HCT116 (cell line): ENCODE measurements at regions not wholly inside any gene's neighbourhood (a gene's known extent, or its start where the extent isn't known, plus 50 kb on each side); places are given as distances from the start of the nearest gene placed in this dataset.

Experiments used
- ATAC-seq: fragments of 200-7000 bp; cut with Tn5 transposase; 2 replicates; pipeline ENCODE4 v1.9.1; 2020; ENCODE audit warnings: mild to moderate bottlenecking, moderate library complexity
- BruUV-seq: library from RNA; stranded (reverse); fragments of 400-500 nt; replicated peaks from 2 replicates; lab custom pipeline; 2021; lab: Mats Ljungman, UMichigan
- CTCF ChIA-PET: fragments of 300-600 bp; sonication (Branson Sonifier 250); formaldehyde crosslinking; loops from one replicate; lab custom pipeline; 2021; ENCODE audit warnings: antibody characterized with exemption; lab: Charles Lee
- POLR2A ChIA-PET: fragments of 300-600, 350-600 bp; sonication (Branson Sonifier 250); formaldehyde crosslinking; loops from one replicate; lab custom pipeline; 2021; ENCODE audit warnings: antibody characterized with exemption; lab: Charles Lee
- RAD21 ChIA-PET, 2 experiments: fragments of 300-600 bp; sonication (Branson Sonifier 250); formaldehyde crosslinking; loops; one replicate each; lab custom pipeline; 2023; ENCODE audit warnings: low total read pairs in 2 of 2; ENCODE audit not compliant: uncharacterized antibody in 2 of 2, unreplicated experiment in 2 of 2, low non-redundant PET in 1 of 2; lab: Charles Lee
- DNase-seq: peaks from one replicate; pipeline ENCODE4 v3.0.0-alpha.2; 2010; ENCODE audit warnings: low read depth, low spot score
- H2AFZ ChIP-seq: fragments of 200-600 bp; shearing (Covaris generic), sonication (generic); 2 replicates; pipeline ENCODE4 v1.6.1; 2017; ENCODE audit warnings: low read depth, mixed run types, mixed read lengths, antibody characterized with exemption, low read length; ENCODE audit not compliant: poor library complexity, severe bottlenecking
- H3K27ac ChIP-seq: 2 replicates; pipeline ENCODE4 v1.5.1; 2012; ENCODE audit warnings: low read depth, low read length
- H3K27me3 ChIP-seq: fragments of 200-600 bp; sonication (generic); 2 replicates; pipeline ENCODE4 v1.6.1; 2016; ENCODE audit warnings: mixed run types, low read length, mixed read lengths; ENCODE audit not compliant: insufficient read depth
- H3K36me3 ChIP-seq, 2 experiments: fragments of 200-500 bp in 1 of 2; fragments of 200-600 bp in 1 of 2; sonication (Bioruptor generic) in 1 of 2; sonication (generic) in 1 of 2; 2 replicates each; pipeline versions ENCODE4 v1.5.1 to v1.6.1; 2014 to 2016; ENCODE audit warnings: low read length in 2 of 2, inconsistent platforms in 1 of 2, mixed read lengths in 1 of 2, mixed run types in 1 of 2; ENCODE audit not compliant: insufficient read depth in 2 of 2, control insufficient read depth in 1 of 2
- H3K4me1 ChIP-seq, 2 experiments: fragments of 200-600 bp in 1 of 2; sonication (generic) in 1 of 2; 2 replicates each; pipeline versions ENCODE4 v1.5.1 to v1.6.1; 2012 to 2017; ENCODE audit warnings: low read length in 2 of 2, inconsistent platforms in 1 of 2, mild to moderate bottlenecking in 1 of 2, mixed read lengths in 1 of 2, mixed run types in 1 of 2, moderate library complexity in 1 of 2; ENCODE audit not compliant: insufficient read depth in 2 of 2, control insufficient read depth in 1 of 2
- H3K4me2 ChIP-seq: fragments of 200-600 bp; sonication (generic); 2 replicates; pipeline ENCODE4 v1.6.1; 2017; ENCODE audit warnings: mixed run types, low read length, mixed read lengths
- H3K4me3 ChIP-seq, 2 experiments: fragments of 200-600 bp in 1 of 2; sonication (generic) in 1 of 2; replicated peaks in 1 of 2; 2 replicates each; pipeline ENCODE4 v1.5.1; 2011 to 2016; ENCODE audit warnings: low read length in 2 of 2, control low read depth in 1 of 2, low read depth in 1 of 2, mild to moderate bottlenecking in 1 of 2, mixed read lengths in 1 of 2, mixed run types in 1 of 2
- H3K79me2 ChIP-seq: fragments of 200-600 bp; sonication (generic); 2 replicates; pipeline ENCODE4 v1.6.1; 2017; ENCODE audit warnings: mild to moderate bottlenecking, mixed run types, low read length, moderate library complexity, mixed read lengths; ENCODE audit not compliant: insufficient read depth
- H3K9ac ChIP-seq: fragments of 200-600 bp; sonication (generic); 2 replicates; pipeline ENCODE4 v1.6.1; 2016; ENCODE audit warnings: low read length, mixed read lengths
- H3K9me2 ChIP-seq: fragments of 200-600 bp; sonication (generic), shearing (Covaris generic); 2 replicates; pipeline ENCODE4 v1.6.1; 2017; ENCODE audit warnings: mixed run types, mild to moderate bottlenecking, moderate library complexity; ENCODE audit not compliant: insufficient read depth
- H3K9me3 ChIP-seq, 2 experiments: fragments of 200-500 bp in 1 of 2; fragments of 200-600 bp in 1 of 2; sonication (Bioruptor generic) in 1 of 2; sonication (generic) in 1 of 2; 2 replicates each; pipeline ENCODE4 v1.6.1; 2014 to 2017; ENCODE audit warnings: low read length in 2 of 2, mixed read lengths in 2 of 2, inconsistent platforms in 1 of 2, low read depth in 1 of 2, mild to moderate bottlenecking in 1 of 2, mixed run types in 1 of 2, moderate library complexity in 1 of 2; ENCODE audit not compliant: control insufficient read depth in 1 of 2, insufficient read depth in 1 of 2
- H4K20me1 ChIP-seq: fragments of 200-600 bp; sonication (generic), shearing (Covaris generic); 2 replicates; pipeline ENCODE4 v1.6.1; 2017; ENCODE audit warnings: mixed run types, mild to moderate bottlenecking, moderate library complexity; ENCODE audit not compliant: insufficient read depth
- CBX3 ChIP-seq: IDR thresholded peaks from 2 replicates; pipeline ENCODE4 v1.6.1; 2012; ENCODE audit warnings: low read depth
- CEBPB ChIP-seq: IDR thresholded peaks from 2 replicates; pipeline ENCODE4 v1.6.1; 2012; ENCODE audit warnings: low read depth
- EGR1 ChIP-seq: IDR thresholded peaks from 2 replicates; pipeline ENCODE4 v1.6.1; 2012; ENCODE audit warnings: low read depth
- ELF1 ChIP-seq: IDR thresholded peaks from 2 replicates; pipeline ENCODE4 v1.6.1; 2012; ENCODE audit warnings: low read depth, borderline replicate concordance
- EZH2phosphoT487 ChIP-seq: fragments of 200-600 bp; IDR thresholded peaks from 2 replicates; pipeline ENCODE4 v1.6.1; 2018; ENCODE audit warnings: antibody characterized with exemption, borderline replicate concordance
- FOSL1 ChIP-seq: IDR thresholded peaks from 2 replicates; pipeline ENCODE4 v1.6.1; 2012; ENCODE audit warnings: low read depth
- JUND ChIP-seq: IDR thresholded peaks from 2 replicates; pipeline ENCODE4 v1.6.1; 2012
- POLR2A ChIP-seq: IDR thresholded peaks from 2 replicates; pipeline ENCODE4 v1.7.0; 2011; ENCODE audit warnings: borderline replicate concordance; ENCODE audit not compliant: insufficient read depth, insufficient read length; ENCODE audit errors: extremely low read depth
- SP1 ChIP-seq: IDR thresholded peaks from 2 replicates; pipeline ENCODE4 v1.6.1; 2012; ENCODE audit warnings: low read depth
- TCF7L2 ChIP-seq: IDR thresholded peaks from 2 replicates; pipeline ENCODE4 v1.7.0; 2011; ENCODE audit warnings: borderline replicate concordance, inconsistent platforms; ENCODE audit not compliant: insufficient read depth, insufficient read length; ENCODE audit errors: extremely low read depth
- YY1 ChIP-seq: IDR thresholded peaks from 2 replicates; pipeline ENCODE4 v1.6.1; 2011; ENCODE audit warnings: low read length, low read depth, moderate library complexity, mild to moderate bottlenecking; ENCODE audit not compliant: insufficient replicate concordance; ENCODE audit errors: extremely low read depth
- ZNF274 ChIP-seq: fragments of 200-500 bp; sonication (Bioruptor generic); IDR thresholded peaks from 2 replicates; pipeline ENCODE4 v1.6.1; 2014; ENCODE audit warnings: mild to moderate bottlenecking, low read depth, low read length, inconsistent platforms
- intact Hi-C: fragments of 100-400 bp; cut with micrococcal nuclease; formaldehyde crosslinking; loops from 2 replicates; pipeline ENCODE4 v1.10.0; 2022
- TF ChIP-seq, protein P1 (sequence below): IDR thresholded peaks from 2 replicates; pipeline ENCODE4 v1.6.1; 2011; ENCODE audit warnings: mild to moderate bottlenecking, low read length, moderate library complexity; ENCODE audit not compliant: insufficient replicate concordance; ENCODE audit errors: extremely low read depth
- TF ChIP-seq, protein P2 (sequence below): IDR thresholded peaks from 2 replicates; pipeline ENCODE4 v1.6.1; 2012
- TF ChIP-seq, protein P3 (sequence below): IDR thresholded peaks from 2 replicates; pipeline ENCODE4 v1.6.1; 2012; ENCODE audit warnings: low read depth
- TF ChIP-seq, protein P4 (sequence below), 3 experiments: fragments of 200-600 bp in 1 of 3; sonication (generic) in 1 of 3; IDR thresholded peaks in 2 of 3; conservative IDR thresholded peaks in 1 of 3; 2 replicates each; pipeline ENCODE4 v1.5.1; 2012 to 2017; ENCODE audit warnings: low read depth in 2 of 3, low read length in 2 of 3, antibody characterized with exemption in 1 of 3, borderline replicate concordance in 1 of 3, control low read depth in 1 of 3, mild to moderate bottlenecking in 1 of 3, mixed read lengths in 1 of 3, mixed run types in 1 of 3, moderate library complexity in 1 of 3; ENCODE audit not compliant: insufficient read depth in 1 of 3

DNA sequence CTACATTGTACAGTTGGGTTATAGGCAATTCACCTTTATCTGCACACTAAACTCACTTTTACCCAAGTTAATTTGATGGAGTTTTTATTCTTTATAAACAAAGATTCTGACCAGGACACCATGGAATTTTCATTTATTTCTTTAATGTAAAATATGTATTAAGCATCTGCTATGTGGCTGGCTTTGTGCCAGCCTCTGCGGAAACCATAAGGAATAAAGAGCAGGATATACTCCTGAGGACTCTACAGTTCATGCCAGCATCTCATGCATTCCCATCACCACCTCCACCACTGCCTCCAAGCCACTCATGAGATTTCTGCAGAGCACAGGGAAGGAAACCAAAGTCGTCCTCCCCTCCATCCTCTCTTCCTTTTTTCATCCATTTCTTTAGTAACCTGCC, 100.0 kb upstream of the DBX1 start:
- no TSS peak for BruUV-seq
- no peak overlapping the region for H3K9ac ChIP-seq
- no peak overlapping the region for H2AFZ ChIP-seq
- no peaks in the 10 kb centered on the region for H3K4me1 ChIP-seq
- POLR2A ChIA-PET, result no interaction called here
- ATAC-seq (no peak), DNase-seq (no peak)
- no peaks in the 10 kb centered on the region for H4K20me1 ChIP-seq
- H3K9me2 ChIP-seq, result no peaks in the 10 kb centered on the region
- CTCF ChIA-PET, result no interaction called here
- no peak overlapping the region for H3K4me2 ChIP-seq
- H3K36me3 ChIP-seq, result no peaks in the 10 kb centered on the region
- no peaks in the 10 kb centered on the region for H3K9me3 ChIP-seq
- H3K79me2 ChIP-seq, result no peaks in the 10 kb centered on the region
- peaks cover 61% of the 10 kb centered on the region for H3K27me3 ChIP-seq
- intact Hi-C loops, result no loop called here
- TF ChIP-seq, protein P1, sequence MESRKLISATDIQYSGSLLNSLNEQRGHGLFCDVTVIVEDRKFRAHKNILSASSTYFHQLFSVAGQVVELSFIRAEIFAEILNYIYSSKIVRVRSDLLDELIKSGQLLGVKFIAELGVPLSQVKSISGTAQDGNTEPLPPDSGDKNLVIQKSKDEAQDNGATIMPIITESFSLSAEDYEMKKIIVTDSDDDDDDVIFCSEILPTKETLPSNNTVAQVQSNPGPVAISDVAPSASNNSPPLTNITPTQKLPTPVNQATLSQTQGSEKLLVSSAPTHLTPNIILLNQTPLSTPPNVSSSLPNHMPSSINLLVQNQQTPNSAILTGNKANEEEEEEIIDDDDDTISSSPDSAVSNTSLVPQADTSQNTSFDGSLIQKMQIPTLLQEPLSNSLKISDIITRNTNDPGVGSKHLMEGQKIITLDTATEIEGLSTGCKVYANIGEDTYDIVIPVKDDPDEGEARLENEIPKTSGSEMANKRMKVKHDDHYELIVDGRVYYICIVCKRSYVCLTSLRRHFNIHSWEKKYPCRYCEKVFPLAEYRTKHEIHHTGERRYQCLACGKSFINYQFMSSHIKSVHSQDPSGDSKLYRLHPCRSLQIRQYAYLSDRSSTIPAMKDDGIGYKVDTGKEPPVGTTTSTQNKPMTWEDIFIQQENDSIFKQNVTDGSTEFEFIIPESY, result no peak
- no peak for TF ChIP-seq ELF1
- TF ChIP-seq FOSL1, result no peak
- TF ChIP-seq, protein P2, sequence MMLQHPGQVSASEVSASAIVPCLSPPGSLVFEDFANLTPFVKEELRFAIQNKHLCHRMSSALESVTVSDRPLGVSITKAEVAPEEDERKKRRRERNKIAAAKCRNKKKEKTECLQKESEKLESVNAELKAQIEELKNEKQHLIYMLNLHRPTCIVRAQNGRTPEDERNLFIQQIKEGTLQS, result no peak
- TF ChIP-seq TCF7L2, result no peak
- TF ChIP-seq CBX3, result no peak
- no peak for TF ChIP-seq JUND
- TF ChIP-seq YY1, result no peak
- TF ChIP-seq POLR2A, result no peak
- no peak for TF ChIP-seq CEBPB
- TF ChIP-seq, protein P3, sequence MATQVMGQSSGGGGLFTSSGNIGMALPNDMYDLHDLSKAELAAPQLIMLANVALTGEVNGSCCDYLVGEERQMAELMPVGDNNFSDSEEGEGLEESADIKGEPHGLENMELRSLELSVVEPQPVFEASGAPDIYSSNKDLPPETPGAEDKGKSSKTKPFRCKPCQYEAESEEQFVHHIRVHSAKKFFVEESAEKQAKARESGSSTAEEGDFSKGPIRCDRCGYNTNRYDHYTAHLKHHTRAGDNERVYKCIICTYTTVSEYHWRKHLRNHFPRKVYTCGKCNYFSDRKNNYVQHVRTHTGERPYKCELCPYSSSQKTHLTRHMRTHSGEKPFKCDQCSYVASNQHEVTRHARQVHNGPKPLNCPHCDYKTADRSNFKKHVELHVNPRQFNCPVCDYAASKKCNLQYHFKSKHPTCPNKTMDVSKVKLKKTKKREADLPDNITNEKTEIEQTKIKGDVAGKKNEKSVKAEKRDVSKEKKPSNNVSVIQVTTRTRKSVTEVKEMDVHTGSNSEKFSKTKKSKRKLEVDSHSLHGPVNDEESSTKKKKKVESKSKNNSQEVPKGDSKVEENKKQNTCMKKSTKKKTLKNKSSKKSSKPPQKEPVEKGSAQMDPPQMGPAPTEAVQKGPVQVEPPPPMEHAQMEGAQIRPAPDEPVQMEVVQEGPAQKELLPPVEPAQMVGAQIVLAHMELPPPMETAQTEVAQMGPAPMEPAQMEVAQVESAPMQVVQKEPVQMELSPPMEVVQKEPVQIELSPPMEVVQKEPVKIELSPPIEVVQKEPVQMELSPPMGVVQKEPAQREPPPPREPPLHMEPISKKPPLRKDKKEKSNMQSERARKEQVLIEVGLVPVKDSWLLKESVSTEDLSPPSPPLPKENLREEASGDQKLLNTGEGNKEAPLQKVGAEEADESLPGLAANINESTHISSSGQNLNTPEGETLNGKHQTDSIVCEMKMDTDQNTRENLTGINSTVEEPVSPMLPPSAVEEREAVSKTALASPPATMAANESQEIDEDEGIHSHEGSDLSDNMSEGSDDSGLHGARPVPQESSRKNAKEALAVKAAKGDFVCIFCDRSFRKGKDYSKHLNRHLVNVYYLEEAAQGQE, result no peak
- TF ChIP-seq ZNF274, result no peak
- TF ChIP-seq, protein P4, sequence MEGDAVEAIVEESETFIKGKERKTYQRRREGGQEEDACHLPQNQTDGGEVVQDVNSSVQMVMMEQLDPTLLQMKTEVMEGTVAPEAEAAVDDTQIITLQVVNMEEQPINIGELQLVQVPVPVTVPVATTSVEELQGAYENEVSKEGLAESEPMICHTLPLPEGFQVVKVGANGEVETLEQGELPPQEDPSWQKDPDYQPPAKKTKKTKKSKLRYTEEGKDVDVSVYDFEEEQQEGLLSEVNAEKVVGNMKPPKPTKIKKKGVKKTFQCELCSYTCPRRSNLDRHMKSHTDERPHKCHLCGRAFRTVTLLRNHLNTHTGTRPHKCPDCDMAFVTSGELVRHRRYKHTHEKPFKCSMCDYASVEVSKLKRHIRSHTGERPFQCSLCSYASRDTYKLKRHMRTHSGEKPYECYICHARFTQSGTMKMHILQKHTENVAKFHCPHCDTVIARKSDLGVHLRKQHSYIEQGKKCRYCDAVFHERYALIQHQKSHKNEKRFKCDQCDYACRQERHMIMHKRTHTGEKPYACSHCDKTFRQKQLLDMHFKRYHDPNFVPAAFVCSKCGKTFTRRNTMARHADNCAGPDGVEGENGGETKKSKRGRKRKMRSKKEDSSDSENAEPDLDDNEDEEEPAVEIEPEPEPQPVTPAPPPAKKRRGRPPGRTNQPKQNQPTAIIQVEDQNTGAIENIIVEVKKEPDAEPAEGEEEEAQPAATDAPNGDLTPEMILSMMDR (IDR thresholded peaks at IDR 0.05 in 2 of 3, conservative IDR thresholded peaks at IDR 0.05 in 1 of 3; ENCODE audit: borderline replicate concordance in 1 of 3, insufficient read depth in 1 of 3, low read depth in 2 of 3, low read length in 2 of 3), result no peak
- no peak for TF ChIP-seq EGR1
- TF ChIP-seq EZH2phosphoT487, result no peak
- TF ChIP-seq SP1, result no peak
- RAD21 ChIA-PET, result no interaction called here
- H3K4me3 ChIP-seq, result no peak overlapping the region
- H3K27ac ChIP-seq, result no peak overlapping the region
